Omental fat pad (tissue), 3 donors: ENCODE measurements at regions not wholly inside any gene's neighbourhood (a gene's known extent, or its start where the extent isn't known, plus 50 kb on each side); places are given as distances from the start of the nearest gene placed in this dataset.

Source experiments
- ATAC-seq: fragments of 150-250 bp; one replicate; pipeline ENCODE4 v1.9.1; 2016; ENCODE audit warnings: mild to moderate bottlenecking, moderate library complexity; ENCODE audit not compliant: low FRiP score
- DNase-seq: peaks from one replicate; pipeline ENCODE4 v3.0.0-alpha.2; 2019; ENCODE audit warnings: low spot score
- TF ChIP-seq, protein P1 (sequence below), 3 donors: fragments of 450-650 bp; IDR thresholded peaks; one replicate each; pipeline ENCODE4 v1.5.1; 2016 to 2017; ENCODE audit warnings: antibody characterized with exemption in 3 of 3, mild to moderate bottlenecking in 3 of 3, moderate library complexity in 2 of 3

- DNase-seq (no peak), ATAC-seq (no peak)
- TF ChIP-seq, protein P1, sequence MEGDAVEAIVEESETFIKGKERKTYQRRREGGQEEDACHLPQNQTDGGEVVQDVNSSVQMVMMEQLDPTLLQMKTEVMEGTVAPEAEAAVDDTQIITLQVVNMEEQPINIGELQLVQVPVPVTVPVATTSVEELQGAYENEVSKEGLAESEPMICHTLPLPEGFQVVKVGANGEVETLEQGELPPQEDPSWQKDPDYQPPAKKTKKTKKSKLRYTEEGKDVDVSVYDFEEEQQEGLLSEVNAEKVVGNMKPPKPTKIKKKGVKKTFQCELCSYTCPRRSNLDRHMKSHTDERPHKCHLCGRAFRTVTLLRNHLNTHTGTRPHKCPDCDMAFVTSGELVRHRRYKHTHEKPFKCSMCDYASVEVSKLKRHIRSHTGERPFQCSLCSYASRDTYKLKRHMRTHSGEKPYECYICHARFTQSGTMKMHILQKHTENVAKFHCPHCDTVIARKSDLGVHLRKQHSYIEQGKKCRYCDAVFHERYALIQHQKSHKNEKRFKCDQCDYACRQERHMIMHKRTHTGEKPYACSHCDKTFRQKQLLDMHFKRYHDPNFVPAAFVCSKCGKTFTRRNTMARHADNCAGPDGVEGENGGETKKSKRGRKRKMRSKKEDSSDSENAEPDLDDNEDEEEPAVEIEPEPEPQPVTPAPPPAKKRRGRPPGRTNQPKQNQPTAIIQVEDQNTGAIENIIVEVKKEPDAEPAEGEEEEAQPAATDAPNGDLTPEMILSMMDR (IDR thresholded peaks at IDR 0.05): no peak
Observed at GRCh38 chr14:81709681-81710080, 176.0 kb upstream of the SEL1L start.

GRCh38 chr14:81710232-81710845 is 176.7 kb upstream of the SEL1L start:
- TF ChIP-seq, protein P1 (IDR thresholded peaks at IDR 0.05): no peak
- ATAC-seq: no peak
- DNase-seq: no peak

DNA sequence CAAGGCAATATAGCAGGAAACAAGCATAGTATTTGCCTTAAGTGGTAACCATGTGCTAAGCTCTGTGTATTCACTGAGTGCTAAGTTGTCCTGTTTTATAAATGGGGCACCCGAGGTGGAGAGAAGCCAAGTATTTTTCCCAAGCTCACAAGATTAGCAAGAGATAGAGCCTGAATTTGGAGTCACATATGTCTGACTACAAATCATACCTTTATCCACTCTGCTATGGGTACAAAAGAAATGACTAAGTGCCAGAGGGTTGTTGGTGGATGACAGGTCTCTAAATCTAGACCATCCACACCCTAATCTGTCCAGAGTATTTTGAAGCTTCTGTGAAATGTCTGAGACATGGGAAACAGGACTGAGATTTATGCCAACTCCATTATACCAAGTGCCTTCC is 182.1 kb upstream of the SEL1L start:
- no peak for ATAC-seq
- DNase-seq: no peak
- TF ChIP-seq, protein P1 (IDR thresholded peaks at IDR 0.05): no peak

GRCh38 chr14:81716953-81717352 is 183.3 kb upstream of the SEL1L start:
- DNase-seq (no peak), ATAC-seq (no peak)
- TF ChIP-seq, protein P1 (IDR thresholded peaks at IDR 0.05): no peak

DNA sequence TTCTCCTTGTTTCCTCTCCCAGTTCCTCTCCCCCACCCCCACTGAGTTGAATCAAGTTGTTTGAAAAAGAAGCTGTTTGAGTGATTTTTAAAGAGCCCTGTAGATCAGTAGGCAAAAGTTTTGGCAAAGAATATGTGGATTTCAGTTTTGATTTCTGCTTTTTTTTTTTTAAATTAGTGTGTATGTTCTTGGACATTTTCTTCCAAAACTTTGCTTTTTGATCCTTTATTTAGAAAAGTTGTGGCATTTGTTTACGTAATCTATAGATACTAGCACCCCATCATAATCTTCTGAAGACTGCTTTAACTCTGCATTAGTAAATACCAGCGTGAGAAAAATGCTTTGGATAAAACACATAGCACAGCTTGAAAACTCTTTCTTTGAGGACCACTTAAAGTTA is 190.3 kb upstream of the SEL1L start:
- no peak for ATAC-seq
- TF ChIP-seq, protein P1 (IDR thresholded peaks at IDR 0.05): no peak

DNA sequence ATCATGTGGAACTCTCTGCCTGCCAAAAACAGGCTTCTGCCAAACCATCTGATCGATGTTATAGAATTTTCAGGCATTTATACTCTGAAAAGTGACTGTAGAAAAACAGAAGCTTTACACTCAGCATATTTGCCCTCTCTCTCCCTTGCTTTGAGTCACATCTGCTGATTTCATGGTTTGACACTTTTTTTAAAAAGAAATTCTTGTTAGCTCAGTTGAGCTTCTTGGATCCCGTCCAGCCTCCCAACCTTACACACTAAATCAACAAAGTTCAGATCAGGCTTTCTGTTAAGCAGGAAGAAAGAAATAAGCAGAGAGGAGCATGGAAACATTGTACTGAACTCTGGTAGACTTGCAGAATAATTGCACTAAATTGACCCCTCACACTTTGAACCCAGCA is 193.6 kb upstream of the SEL1L start:
- TF ChIP-seq, protein P1 (IDR thresholded peaks at IDR 0.05): no peak
- no peak for ATAC-seq
- no peak for DNase-seq

More for the DNA sequence above, 190.3 kb upstream of the SEL1L start:
- no peak for DNase-seq

- ATAC-seq (no peak), DNase-seq (no peak)
- TF ChIP-seq, protein P1 (IDR thresholded peaks at IDR 0.05): no peak
Observed at GRCh38 chr14:81728447-81728846, 194.8 kb upstream of the SEL1L start.
